HG03558 (cell line): ENCODE measurements at regions not wholly inside any gene's neighbourhood (a gene's known extent, or its start where the extent isn't known, plus 50 kb on each side); places are given as distances from the start of the nearest gene placed in this dataset.

Source experiments
- ATAC-seq: cut with Tn5 transposase; IDR thresholded peaks from one replicate; pipeline ENCODE4 v1.9.1; 2021; ENCODE audit warnings: moderate number of reproducible peaks; ENCODE audit not compliant: unreplicated experiment; ENCODE audit errors: extremely low read depth

DNA sequence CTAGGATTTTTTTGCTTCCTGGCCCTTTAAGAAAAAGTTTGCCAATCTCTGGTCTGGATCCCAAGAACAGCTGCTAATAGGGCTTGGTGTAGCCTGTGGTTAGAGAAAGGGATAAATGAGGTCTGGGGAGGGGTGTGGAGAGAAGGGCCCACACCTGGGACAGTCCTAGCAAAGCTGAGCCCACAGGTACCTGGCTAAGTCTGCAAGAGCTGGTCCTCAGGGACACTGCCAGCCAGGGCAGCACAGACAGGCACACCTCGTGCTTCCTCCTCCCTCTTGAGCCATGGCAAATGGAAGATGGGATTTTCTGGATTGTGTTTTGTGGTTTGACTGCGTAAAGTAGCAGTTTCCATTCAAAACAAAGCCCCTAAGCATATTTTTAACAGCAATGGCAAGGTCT, 217.5 kb downstream of the SOX9 start:
- ATAC-seq: no peak

DNA sequence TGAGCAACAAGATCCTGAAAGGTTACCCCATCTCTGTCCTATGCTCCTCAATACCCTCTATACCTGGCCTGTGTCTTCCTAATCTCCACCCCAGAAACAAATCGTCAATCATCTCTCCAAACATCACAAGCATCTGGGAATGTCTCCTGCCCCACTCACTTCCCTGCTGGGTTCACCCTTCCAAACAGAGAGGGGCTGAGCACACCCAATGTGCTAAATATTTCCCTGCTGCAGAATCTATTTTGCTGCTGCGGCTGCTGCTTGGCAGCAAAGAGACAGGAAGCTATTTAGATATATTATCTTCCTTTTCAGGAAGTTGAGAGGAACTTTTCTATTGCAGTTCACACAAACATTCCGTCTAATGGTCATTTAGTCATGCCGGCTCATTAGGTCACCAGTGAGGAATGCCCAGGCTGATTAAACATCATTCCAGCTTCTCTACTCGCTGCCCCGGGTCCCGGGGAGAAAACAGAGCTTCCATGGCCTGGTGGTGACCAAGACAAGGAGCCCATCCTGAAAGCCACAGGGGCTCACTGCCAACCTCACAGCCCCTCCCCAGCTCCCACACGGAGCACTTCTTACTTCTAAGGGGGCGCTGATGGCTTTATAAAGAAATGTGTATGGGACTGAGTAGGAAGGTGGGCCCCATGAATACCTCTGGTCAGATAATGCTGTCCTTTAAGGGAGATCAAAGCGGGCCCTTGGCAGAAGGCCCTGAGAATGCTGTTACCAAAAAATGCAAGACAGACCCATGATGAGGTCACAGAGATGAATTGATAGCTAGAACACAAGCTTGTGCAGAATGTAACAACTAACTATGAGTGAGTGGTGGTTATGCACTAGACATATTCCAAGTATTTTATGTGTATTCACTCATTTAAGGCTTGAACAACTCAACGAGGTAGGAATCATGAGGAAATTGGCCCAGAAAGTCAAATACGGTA, 218.3 kb downstream of the SOX9 start:
- ATAC-seq: no peak

DNA sequence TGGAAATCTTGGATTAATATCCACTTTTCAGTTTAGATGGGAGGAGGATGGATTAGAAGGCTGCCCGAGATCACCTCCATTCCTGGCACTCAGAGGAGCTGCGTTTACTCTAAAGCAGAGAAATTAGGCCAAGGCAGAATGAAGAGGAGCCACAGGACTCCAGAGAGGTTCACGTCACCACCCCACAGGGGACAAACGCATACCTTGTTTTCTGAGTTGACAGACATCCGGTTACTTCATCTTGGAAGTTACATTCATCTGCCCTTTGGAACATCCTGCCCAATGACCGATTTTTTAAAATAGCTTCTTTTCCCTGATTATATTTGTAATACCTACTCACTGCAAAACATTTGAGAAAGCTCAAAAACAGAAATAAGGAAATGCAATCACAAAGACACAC, 220.0 kb downstream of the SOX9 start:
- ATAC-seq: no peak

DNA sequence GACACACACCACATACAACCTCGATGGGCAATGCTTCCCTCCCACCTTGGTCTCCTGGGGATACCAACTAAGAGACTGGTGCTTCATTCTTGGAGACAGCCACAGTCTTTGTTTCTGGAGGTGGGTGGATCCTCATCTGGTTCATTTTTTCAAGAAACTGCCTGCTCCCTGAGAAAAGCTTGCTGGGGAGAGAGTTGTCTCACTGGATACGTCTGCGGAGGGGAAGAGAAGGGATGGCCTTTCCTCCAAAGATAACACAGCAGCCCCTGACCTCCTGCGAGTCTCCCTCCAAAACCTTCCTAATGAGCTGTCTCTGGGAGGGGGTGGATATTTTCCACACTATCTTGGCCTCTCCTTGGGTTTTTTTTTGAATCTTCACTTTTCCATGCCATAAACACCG, 221.2 kb downstream of the SOX9 start:
- no peak for ATAC-seq

DNA sequence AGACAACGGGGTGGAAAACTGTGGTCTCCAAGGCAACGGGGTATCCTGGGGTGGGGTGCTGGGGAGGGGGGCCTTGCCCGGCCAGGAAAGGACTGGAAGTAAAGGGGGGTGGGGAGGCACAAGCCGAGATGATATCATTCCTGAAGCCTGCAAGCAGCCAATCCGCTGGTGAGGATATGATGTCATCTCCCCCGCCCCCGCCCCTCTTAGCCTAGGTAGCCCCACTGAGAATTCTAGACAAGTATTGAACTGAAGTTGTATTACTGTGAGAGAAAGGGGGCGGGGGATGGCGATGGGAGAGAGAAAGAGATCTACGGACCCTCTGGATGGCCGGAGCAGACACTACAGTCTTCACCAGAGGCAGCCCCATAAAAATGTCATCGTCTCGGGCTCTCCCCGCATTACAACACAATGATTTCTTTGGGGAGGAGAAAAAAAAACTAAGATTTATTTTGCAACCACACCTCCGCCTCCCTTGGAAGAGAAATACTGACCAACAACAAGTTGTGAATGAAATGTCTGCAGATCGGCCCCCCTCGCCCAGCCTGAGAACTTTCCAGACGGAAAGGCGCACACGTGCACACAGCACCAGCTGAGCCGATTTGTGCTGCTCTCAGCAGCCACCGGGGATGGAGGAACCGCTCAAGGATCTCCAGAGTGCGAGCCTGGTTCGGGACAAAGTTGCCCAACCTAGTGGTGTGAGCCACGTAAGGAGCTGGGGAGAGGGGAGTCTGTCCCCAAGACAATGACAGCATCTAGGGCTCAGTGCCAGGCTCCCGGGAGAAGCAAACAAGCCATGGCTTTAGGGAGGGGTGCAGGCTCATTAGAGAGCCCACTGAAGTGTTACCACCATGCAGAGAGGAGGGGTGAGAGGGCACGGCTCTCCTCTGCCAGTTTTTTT, 222.1 kb downstream of the SOX9 start:
- ATAC-seq: no peak

DNA sequence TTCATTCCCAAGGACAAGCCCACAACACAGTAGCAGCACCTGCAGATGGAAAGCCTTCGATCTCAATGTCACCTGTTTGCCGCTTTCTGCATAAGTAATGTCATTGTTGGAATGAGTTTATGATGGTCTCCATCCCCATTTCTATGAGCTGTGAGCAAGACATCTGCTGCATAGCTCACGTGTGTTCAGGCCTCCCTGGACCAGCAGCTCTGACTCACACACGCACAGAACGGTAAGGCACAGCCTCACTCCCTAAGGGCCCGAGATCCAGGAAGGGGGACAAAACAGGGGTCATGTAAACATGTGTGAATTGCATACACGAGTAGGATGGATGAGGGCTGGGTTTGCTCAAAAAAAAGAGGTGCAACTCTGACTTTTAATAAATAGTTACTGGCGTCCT, 223.1 kb downstream of the SOX9 start:
- ATAC-seq: no peak

DNA sequence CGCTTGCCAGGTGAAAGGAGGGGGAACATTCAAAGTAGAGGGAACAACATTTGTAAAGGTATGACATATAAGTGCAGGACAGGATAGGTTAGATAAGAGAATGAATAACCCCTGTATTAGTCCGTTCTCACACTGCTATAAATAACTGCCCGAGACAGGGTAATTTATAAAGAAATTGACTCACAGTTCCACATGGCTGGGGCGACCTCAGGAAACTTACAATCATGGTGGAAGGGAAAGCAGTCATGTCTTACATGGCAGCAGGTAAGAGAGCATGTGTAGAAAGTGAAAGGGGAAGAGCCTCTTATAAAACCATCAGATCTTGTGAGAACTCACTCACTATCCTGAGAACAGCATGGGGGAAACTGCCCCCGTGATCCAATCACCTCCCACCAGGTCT, 223.8 kb downstream of the SOX9 start:
- ATAC-seq: no peak

DNA sequence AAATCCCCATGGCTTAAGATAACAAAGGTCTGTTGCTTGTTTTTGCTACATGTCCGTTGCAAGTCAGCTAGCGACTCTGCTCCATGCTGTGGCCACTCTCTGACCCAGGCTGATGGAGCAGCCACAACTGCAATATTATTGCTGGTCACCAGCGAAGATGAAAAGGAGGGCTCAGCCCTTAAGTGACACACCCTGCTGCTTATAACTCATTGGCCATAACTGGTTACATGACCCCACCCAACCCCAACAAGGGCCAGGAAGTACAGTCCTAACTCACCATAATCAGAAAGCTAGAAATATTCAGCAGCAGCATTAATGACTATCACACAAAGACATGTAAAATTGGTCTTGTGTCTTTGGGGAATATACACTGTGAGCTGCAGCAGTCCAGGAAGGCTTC, 224.3 kb downstream of the SOX9 start:
- ATAC-seq: no peak

DNA sequence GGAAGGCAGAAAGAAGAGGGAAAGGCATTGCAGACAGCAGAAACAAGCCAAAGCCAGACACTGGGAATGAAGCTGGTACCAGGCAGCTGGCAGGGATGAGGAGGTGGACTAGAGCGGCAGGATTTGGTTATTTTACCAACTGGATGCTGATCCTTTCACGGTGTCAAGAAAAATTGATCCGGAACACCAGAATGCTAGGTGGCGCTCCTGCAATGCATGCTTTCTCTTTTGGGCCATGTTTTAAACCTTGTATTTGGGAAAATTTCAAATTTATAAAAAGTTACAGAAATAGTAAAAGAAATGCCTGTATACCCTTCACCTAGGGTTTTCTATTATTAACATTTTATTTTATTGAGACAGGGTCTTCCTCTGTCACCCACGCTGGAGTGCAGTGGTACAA, 224.7 kb downstream of the SOX9 start:
- ATAC-seq: no peak

DNA sequence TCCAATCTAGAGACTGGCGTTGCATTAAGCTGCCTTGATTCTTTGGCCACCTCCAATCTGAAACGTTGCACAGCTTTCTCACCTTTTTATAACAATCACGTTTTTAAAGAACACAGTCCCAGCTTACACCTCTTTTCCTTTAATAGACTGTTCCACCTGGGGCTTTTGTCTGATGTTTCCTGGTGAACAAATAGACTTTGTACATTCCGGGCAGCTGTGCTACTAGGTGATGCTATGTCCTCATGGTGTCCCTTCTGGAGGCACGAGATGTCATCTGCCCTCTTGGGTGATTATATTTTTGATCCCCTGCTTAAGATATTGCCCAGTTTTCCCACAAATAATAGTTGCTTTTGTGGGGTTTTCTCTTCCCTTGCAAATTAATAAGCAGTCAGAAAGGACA, 225.5 kb downstream of the SOX9 start:
- ATAC-seq: no peak

DNA sequence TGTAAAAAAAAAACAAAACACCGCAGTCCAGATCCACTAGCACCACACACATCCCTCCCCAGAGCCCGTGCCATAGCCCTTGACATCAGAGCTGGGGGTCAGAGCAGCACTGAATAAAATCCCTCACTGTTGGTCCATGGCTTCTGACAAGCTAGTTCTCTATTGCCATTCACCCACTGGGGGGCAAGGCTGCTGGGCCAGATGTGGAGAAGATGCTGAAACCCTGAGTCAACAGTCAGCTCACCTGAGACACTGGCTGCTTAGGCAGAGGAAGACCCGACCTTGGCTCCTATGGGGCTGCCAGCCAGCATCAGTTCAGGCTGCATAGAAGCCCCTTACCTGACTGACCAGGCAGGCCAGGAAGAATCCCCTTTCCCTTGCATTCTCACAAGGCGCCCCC, 228.2 kb downstream of the SOX9 start:
- no peak for ATAC-seq

DNA sequence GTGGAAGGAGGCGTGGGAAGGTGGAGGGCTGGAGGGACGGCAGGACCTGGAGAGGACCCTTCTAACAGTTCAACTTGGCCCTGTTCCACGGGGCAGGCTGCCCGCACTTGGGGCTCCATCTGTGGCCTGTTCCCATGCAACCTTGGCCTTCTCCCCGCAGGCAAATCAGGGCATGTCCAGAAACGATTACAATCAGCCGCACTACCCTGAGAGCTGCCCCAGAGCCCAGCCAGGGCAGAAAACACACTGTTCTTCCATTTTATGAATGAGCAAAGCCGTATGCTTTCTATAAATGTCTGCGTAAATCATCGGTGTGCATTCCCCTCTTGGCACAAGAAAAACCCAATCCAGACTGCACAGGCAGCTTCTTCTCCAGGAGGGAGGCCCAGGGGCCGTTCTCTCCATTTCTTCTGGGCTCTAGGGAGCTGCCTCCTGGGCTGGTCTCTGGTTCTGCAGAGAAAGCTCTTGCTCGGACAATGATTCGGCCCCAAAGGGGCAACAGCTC, 228.7 kb downstream of the SOX9 start:
- ATAC-seq: no peak

DNA sequence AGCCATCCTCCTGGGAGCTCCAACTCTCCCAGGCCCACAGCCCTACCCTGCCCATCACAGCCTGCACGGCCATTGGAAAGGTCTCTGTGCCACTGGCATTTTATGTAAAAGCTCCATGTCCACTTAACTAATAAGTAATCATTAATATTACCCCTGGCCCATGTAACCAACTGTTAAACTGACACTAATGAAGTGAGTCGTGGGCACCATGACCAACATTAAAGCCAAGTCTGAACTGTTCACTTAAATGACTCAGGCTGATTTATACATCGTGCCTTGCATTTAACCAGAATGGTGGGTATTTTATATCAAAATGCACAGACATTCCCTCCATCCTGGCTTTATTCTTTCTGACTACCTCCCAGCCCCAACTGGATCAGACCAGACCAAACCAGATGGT, 229.3 kb downstream of the SOX9 start:
- no peak for ATAC-seq

DNA sequence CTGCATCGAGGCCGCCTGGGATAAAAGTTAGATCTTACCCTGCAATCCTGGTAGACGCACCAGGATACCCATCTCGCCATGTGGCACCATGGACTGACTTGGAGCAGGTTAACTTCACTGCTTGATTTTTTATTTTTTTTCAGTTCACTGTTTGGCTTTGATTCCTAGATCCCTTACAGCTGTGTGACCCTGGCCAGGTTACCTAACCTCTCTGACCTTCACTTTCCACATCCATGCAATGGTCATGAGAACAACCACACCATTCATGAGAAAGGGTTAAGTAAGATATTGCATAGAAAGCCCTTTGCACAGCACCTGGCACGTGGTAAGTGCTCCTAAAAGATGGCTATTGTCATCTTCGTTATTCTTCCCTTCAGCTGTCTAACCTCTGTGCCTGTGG, 230.5 kb downstream of the SOX9 start:
- ATAC-seq: no peak

DNA sequence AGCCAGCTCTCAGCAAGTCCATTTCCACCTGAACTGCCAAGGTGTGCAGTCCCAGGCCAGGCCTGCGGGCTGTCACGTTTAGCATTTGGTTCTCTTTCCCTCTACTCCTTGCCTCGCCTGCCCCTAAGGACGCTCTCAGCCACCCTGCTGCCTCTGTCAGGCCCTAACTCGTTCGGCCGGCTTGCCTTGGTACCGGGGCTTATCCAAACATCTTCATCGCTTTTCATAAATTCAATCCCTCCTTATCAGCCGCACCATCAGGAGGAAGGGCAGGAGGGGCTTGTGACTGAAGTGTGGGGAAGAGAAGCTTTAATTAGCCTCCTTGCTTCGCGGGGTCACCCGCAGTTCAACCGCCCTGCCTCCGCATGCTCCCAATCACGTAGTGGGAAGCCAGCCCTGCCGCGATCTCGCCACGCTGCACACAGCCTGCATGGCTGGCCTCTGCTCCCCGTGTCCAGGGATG, 231.1 kb downstream of the SOX9 start:
- ATAC-seq: no peak

DNA sequence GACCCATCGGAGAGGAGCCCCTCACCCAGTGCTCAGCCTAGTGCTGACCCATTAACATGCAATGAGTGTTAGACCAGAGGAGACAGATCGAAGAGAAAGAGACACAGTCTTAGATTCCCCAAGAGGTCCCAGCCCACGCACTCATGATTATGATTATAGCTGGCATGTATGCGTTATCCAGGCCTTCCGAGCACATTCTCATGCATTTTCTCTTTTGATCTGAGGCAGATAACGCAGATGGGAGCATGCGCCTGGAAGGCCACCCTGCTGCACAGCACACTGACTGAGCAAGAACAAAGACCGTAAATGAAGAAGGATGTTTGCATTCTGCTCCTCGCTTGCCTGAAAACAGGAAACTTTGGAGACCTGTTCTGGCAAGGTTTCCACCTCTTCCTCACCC, 232.7 kb downstream of the SOX9 start:
- no peak for ATAC-seq

DNA sequence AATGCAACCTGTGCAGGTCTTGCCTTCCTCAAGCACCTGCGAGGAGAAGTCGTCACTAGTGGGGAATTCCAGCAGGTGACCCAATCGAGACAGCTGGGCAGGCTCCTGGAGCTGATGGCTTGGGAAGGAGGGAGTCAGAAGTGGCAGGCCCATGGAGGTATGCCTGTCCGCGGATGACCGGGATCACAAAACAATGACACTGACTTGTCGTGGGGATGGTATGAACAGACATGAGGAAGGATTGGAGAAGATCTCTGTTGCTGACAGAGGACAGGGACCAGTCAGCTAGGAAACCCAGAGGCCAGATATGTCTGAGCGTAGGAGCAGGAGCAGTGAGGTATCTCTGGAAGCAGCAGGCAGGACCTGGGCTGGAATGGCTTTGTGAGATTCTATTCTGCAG, 233.3 kb downstream of the SOX9 start:
- no peak for ATAC-seq

DNA sequence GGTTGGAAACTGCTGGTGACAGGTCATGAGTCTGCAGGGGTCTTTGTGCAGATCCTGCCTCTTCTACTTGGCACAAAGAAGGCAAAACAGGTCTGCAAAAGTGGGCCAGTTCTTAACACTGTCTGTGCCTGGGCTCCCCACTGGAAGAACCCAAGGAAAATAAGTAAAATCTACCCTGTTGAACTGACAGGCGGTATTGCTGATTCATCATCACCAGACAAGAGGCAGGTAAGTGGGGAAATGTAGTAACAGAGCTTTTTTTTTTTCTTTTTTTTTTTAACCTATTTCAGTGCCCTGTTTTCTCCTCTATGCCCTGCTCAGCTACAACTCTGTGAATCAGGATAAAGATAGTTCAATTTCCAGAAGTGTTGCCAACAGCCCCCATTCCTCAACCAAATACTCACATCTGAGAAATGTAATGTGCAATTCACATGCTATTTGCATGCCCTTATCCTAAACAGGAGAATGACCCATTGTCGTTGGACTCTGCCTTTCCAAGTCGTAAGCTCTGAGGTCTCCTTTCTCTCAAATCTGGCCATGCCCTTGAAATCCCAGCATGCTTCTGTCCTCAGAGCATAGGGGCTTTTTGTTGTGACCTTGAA, 237.0 kb downstream of the SOX9 start:
- ATAC-seq: no peak

DNA sequence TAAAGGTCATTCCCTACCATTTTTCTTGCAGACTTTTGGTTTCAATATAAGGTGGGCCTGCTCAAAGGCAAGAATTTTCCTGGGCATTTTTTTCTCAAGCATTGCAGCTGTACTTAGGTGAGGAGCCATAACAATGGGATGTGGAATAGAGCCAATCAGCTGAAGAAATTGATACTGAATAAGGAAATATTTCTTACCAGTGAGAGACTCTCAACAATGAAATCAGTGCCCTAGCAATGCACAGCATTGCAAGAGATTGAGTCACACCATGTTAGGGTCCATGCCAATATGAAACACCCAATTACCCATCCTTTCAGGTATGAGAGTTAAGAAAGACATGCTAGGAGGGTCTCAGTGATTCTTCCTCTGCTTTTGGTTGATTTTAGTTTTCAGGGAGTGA, 237.6 kb downstream of the SOX9 start:
- no peak for ATAC-seq

DNA sequence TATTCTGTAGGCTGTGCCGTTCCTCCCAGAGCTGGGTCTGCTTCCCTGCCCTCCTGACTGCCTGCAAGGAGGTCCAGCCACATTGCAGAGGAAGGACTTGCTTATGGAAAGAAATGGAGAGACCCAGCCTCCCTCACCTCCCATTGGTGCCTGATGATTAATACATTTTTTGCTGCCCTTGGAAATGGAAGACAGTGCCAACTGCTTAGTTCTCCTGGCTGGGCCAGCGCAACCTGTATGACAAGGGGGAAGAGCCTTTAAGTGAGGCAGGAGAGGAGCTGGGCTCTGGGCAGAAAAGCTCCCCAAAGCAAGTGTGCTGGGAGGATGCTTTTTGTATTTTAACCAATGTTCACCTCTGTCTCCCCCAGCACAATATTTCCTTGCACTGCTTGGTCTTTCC, 238.5 kb downstream of the SOX9 start:
- ATAC-seq: no peak

DNA sequence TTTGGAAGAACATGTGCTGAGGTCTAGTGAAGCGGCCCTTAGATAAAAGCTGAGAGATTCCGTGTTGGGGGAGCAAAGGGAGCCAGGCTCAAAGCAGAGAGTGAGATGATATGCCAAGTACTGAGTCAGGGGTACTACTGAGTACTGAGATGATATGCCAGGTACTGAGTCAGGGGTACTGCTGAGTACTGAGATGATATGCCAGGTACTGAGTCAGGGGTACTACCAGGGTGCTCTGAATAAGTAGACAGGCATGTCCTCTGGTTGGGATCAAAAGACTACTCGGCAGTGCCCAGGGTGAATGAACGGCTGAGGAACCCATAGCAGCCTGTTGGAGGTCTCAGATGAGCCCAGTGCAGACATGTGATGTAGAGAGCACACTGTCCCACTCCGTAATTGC, 239.0 kb downstream of the SOX9 start:
- no peak for ATAC-seq
